IPS-18c (cell line): ENCODE measurements at regions not wholly inside any gene's neighbourhood (a gene's known extent, or its start where the extent isn't known, plus 50 kb on each side); places are given as distances from the start of the nearest gene placed in this dataset.
A peak's percentile ranks its signal among the peaks of the same experiment; 100 is the strongest.

Source experiments
- H3K4me3 ChIP-seq: 2 replicates; pipeline ENCODE4 v1.7.0; 2013; ENCODE audit warnings: low read depth, mild to moderate bottlenecking, low read length, moderate library complexity; ENCODE audit not compliant: insufficient read depth
- H3K9me3 ChIP-seq: one replicate; pipeline ENCODE4 v1.6.1; 2013; ENCODE audit warnings: mild to moderate bottlenecking, low read length, moderate library complexity; ENCODE audit not compliant: control insufficient read depth, insufficient read depth

DNA sequence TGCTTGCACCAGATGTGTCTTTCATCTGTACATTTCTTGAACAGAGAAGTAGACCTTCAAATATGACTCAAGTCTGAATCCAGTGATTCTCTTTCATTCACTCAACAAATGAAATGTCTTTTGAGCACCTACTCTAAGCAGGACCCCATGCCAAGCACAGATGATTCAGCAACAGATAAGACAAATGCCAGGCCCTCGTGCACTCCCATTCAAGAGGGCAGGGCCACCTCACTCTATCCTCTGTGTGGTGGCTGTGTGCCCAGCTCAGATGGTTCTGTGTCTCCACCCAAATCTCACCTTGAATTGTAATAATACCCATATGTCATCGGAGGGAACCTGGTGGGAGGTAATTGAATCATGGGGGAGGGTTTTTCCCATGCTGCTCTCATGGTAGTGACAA is 74.1 kb upstream of the NKD1 start:
- no peak overlapping the region for H3K4me3 ChIP-seq
- H3K9me3 ChIP-seq: no peaks in the 10 kb centered on the region

DNA sequence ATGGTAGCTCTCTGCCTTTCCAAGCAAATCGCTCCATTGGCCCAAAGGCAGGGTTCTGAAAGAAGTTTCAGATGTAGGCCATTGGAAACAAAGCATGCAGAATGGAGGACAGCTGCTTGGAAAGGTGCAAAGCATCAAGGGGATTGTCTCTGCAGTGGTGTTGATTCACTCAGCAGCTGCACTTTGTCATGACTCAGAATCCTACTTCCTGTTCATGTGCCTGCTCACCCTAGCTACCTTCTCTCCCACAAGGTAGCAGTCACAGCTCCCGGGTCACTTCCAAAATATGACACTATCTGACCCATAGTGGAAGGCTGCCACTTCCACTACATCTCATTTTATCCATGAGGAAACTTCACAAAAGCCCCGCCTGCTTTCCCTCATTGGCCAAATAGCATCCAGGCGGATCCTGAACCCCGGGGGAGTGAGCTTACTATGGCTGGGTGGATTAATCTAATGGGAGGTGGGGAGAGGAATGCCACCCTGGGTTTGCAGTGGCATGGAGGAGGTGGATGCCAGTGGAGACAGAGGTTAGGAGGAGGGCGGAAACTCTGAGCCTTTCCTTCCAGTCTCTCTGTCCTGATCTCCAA is 74.7 kb upstream of the NKD1 start:
- Histone ChIP-seq H3K9me3 (no peaks in the 10 kb centered on the region), H3K4me3 (no peak overlapping the region)

DNA sequence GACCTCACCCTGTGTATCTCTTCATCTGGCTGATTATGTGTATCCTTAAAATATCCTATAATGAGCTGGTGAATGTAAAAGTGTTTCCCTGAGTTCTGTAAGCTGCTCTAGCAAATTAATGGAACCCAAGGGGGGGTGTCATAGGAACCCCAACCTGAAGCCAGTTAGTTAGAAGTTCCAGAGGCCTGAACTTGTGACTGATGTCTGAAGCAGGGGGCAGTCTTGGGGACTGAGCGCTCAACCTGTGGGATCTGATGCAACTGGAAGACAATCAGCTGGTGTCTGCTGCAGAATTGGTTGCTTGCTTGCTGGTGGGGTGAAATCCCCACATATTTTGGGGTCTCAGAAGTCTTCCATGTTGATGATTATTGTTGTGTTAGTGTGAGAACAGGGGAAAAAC is 75.7 kb upstream of the NKD1 start:
- no peaks in the 10 kb centered on the region for H3K9me3 ChIP-seq
- no peak overlapping the region for H3K4me3 ChIP-seq

DNA sequence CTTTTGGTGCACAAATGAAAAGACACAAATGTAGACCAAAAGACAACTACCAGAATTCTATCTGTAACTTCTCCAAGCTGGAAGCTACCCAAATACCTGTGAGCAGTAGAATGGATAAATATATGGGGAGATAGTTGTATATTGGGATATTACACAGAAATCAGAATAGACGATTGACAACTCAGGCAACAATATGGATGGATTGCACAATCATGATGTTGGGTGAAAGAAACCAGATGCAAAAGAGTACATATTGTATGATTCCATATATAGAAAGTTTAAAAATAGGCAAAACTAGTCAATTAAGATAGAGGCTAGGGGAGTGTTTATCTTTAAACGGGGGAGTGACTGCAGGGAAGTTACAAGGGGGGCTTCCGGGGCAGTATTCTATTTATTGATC is 77.5 kb upstream of the NKD1 start:
- H3K4me3 ChIP-seq: no peak overlapping the region
- no peaks in the 10 kb centered on the region for H3K9me3 ChIP-seq

DNA sequence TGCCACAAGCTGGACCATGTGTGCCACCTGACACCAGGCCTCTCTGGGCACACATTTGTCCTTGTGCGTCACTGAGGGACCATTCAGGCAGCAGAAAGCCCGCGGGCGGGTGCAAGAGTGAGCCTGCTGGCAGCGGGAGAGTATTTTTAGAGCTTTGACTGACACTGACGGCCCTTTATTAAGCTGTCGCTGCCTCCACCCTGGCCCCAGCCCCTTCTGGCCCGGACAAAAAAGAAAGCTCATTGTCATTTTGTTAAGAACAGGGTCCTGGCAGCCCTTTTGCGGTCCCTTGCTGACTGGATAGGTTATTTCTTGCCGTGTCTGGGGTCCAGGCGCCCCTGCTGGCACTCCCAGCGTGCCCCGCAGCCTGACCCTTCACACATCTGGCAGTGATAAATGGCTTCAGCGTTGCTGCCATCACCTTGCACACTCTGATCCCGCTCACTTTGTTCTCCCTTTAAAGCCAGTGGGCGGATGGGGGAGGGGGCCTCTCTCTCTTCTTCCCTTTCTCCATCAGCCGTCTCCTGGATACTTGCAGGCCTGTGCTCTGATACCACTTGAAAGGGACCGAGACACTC is 78.4 kb upstream of the NKD1 start:
- H3K9me3 ChIP-seq: no peaks in the 10 kb centered on the region
- no peak overlapping the region for H3K4me3 ChIP-seq

DNA sequence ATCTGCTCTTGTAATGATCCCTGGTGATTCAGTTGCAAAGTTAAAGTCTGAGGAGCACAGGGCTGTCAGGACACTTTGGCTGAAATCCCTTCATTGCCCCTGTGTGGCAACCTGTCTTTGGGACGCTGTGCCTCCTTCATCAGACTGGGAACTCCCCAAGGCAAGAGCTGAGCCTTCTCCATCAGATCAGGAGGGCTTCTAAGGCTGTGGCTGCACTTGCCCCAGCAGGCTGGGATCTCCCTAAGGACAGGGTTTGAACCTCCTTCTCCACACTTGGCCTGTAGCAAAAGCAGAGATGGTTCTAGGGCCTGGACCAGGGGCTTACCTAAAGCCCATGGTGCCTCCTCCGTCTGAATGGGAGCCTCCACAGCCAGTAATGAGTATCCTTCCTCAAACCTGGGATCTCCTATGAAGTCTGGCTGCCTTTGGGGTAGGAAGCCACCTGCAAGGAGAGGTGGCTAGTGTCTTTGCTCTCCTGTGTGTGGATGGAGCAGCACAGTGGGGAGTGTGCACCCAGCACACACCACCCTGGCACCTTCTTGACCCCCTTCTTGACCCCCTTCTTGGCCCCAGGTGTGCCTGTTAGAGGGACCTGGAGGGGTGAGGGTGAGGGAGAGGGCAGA is 79.0 kb upstream of the NKD1 start:
- H3K4me3 ChIP-seq: no peak overlapping the region
- H3K9me3 ChIP-seq: no peaks in the 10 kb centered on the region

DNA sequence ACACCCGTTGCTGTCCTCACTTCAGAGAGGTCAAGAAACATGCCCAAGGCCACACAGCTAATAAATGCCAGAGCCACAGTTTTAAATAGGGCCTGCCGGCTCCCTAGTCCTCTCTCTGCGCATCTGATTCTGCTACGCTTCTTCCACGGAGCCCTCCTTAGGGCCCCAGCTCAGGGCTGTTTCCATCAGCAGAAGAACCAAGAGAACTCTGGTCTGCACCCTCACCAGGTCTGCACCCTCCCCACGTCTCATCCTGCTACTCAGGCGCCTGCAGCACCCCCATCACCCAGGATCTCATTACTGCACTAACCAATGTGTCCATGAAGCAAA is 79.5 kb upstream of the NKD1 start:
- Histone ChIP-seq H3K9me3 (no peaks in the 10 kb centered on the region), H3K4me3 (peak overlapping the region; percentile 36; the same call in 1 of the 2 replicates)

DNA sequence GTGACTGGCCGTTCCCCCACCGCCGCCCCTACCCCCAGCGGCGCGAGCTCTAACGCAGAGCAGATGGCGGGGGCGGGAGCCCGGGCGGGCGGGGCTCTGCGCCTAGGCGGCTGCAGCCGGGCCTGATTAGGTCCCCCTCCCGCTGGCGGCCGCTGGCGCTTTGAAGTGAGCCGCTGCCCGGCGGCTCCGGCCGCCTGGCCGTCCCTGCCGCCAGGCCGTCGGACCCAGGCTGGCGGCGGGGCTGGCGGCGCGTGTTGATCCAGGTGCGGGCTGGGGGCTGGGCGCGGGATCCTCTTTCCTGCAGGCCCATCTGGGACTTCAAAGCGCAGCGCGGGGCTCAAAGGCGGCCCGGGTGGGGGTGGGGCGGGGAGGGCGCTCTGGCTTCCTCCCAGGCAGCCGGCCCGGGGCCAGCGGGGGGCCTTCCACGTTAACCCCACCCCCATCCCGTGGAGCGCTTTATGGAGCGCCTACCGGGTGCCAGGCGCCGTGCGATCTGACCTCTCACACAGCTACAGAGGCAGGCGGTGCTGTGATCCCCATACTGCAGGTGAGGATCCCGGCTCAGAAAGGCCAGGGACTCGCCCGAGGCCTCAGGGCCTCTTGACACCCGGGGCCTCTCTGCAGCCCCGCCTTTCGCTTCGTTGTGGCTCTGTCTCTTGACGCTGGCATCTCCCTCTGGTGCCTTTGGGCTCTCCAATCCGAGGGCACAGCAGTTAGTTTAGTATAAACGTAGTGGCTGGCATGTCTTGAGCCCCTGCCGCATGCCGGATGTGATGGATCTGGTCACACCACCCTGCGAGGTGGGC is 80.0 kb upstream of the NKD1 start:
- Histone ChIP-seq H3K4me3 (peak overlapping the region; percentile 36), H3K9me3 (no peaks in the 10 kb centered on the region)

DNA sequence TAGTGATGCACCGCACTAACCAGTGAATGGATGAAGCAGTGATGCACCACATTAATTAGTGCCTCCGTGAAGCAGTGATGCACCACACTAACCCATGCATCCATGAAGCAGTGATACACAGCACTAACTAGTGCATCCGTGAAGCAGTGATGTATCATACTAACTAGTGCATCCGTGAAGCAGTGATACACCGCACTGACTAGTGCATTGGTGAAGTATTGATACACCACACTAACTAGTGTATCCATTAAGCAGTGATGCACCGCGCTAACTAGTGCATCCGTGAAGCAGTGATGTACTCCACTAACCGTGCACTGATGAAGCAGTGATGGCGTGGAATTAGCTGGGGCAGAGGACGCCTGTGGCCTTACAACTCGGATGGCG is 80.6 kb upstream of the NKD1 start:
- Histone ChIP-seq H3K4me3 (peak overlapping the region; percentile 29), H3K9me3 (no peaks in the 10 kb centered on the region)

DNA sequence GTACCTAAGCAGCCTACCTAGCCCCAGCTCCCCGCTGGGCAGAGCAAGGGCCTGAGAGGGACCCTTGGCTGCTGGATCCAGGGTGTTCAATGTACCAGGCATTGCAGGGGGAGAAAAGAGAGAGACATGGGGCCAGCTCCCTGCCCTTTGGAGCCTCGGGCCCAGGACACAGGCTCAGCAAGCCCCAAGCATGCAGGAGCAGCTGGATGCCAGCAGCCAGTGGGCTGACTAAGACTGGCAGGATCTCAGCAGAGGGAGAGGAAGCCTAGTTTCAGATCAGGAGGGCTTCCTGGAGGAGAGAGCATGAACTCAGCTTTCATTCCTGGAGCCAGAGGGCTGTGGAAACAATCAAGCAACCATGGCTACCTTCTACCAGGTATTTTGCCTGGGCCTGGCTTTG is 82.0 kb upstream of the NKD1 start:
- H3K9me3 ChIP-seq: no peaks in the 10 kb centered on the region
- no peak overlapping the region for H3K4me3 ChIP-seq

DNA sequence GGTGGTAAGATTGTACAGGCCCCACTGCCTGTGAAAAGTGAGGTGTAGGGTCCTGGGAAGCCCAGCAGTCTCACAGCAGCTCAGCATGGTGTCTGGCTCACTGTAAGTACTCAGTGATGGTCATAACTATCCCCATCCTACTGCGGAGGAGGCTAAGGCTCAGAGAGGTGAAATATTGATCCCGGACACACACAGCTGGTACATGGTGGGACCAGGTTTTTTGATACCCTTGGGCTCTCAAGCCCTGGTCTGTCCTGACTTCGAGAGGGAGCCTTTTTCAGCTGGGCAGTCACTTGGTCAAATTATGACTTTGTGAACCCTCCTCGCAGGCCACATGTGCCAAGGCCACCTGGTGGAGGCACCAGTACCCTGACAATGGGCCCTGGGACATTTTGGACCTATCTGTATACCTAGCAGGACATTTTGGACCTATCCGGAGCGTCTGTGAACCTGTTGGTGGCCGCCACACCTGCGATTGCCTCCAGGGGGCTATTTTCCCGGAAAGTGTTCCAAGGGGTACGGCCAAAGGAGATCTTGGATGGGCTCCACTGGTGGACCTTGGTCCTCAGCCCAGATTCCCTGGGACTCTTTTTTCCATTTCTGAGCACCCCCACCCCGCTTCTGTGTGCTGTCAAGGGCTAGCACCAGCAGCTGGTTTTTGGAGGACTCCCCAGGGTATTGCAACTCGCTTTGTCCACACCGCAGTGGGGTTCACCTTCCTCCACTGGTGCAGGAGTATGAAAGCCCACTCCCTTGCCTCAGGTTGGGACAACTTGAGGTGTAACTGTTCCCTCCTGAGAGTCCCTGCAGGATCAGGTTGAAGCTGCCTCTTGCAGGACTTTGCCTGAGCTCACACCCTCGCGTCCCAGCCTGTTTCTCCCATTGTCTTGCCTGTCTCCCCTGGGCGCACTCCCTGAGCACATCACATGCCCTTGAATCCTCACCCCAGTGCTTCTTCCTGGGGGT is 83.6 kb upstream of the NKD1 start:
- Histone ChIP-seq H3K9me3 (no peaks in the 10 kb centered on the region), H3K4me3 (no peak overlapping the region)

DNA sequence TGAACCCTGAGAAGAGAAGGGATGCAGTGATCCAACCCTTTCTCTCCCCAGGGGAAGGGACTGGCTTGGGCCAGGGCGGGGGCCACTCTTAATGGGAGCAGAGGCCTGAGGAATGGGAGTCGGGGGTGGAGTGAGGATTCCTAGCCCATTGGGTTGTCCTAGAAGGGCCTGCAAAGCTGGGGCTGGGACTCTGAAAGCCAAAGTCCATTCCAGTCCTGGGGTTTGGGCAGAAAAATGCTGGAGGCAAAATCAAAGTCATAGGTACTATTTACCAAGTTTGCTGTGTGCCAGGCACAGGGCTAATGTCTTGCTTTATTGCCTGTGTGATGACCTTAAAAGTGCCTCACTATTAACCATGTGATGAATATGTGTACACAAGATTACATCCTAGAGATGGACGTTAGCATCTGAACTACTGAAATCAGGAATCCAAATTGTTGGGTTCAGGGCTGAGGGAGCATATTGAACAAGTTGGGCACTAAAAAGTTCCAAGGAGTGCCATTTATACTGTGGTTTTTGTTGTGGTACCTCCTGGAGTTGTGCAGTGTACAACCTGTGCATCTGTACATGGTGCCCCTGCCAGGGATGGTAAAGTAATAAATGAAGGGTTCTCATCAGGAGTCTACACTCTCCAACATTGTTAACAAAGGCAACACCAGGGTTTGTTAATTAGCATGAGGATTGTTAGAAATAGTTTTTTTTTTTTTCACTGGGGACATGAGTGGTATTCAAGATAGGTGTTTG is 84.4 kb upstream of the NKD1 start:
- H3K4me3 ChIP-seq: no peak overlapping the region
- H3K9me3 ChIP-seq: no peaks in the 10 kb centered on the region

DNA sequence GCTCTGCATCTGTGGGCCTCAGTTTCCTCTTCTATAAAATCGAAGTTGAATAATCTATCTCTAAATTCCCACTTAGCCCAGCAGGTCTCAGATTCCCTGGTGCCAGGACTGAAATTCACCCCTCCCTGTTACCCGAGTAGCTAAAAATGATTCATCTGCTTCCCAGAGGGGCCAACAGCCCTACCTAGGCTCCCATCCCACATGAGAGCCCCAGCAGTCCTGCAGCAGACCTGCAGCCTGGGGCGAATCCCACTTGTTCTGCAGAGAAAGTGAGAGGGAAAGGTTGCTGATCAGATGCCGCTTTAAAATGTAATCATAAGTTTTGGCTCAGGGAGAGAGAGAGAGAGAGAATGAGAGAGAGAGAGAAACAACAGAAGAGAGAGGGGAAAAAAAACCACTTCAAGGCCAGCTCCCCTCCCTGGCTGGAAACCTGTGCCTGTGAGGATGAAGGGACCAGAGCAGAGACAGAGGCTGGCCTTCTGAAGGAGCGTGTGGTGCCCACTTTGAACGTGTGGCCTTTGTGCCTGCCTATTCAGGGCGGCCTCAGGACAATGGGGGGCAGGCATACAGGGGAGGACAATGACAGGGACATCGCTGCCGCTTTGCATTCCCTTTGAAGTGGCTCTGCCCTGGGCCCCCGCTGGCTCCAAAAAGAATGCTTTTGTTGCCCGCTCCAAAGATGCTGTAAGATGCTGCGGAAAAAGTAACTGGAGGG is 85.2 kb upstream of the NKD1 start:
- Histone ChIP-seq H3K4me3 (no peak overlapping the region), H3K9me3 (no peaks in the 10 kb centered on the region)

DNA sequence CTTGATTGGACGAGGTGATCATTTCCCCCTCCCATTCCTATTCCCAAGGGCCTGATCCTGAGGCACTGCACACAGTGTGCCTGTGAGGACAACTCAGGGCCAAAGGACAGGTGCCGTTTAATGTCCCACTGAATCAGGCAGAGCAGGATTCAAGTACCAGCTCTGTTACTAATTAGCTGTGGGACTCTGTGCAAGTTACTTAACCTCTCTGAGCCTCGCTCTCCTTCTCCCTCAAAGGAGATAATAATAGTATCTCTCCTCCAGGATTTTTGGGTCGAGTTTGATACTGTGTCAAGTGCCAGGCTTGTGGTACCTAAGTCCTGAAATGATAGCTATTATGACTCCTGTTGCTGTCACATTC is 86.8 kb upstream of the NKD1 start:
- H3K4me3 ChIP-seq: no peak overlapping the region

DNA sequence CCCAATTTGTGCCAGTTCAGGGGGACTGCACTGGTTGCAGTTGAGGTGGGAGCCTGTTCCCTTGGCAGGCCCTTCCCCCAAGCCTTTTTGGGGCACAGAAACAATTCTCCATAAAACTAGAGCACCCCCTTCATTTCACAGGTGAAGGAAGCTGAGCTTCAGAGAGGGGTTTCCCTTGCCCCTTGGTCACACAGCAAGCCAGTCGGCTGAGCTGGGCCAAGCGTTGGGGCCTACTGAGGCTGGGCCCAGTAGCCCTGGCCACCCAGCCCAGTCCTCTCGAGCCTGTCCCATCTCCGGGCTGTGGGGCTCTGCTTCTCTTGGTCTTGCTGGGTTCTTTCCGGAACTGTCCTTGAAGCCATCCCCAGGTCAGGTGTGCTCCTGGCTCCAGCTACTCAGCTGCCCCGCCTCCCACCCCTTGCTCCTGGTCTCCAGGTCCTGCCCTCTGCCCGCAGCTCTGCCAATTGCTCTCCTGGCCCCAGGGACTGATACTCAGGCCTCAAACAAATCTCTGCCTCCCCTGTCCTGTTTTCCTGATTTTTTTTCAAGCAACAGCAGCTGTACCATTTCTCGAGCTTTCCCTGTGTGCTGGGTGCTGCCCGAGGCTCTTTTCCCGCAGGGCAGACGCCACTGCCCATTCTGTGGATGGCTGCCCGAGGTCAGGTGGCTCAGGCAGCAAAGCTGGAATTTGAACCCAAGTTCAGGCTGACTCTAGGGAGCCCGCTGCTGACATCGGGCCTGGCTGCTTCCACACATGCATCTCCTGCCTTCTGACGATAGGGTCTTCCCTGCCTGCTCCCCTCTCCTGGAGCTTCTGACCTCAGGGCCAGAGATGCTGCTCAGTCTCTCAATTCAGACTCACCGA is 87.4 kb upstream of the NKD1 start:
- H3K4me3 ChIP-seq: no peak overlapping the region
- no peaks in the 10 kb centered on the region for H3K9me3 ChIP-seq

More for the DNA sequence above, 86.8 kb upstream of the NKD1 start:
- no peaks in the 10 kb centered on the region for H3K9me3 ChIP-seq
